IMR-90 (cell line): ENCODE measurements at regions not wholly inside any gene's neighbourhood (a gene's known extent, or its start where the extent isn't known, plus 50 kb on each side); places are given as distances from the start of the nearest gene placed in this dataset.

Experiments
- ATAC-seq: fragments of 200-7000 bp; cut with Tn5 transposase; 2 replicates; pipeline ENCODE4 v1.9.1; 2020; ENCODE audit warnings: low read depth, mild to moderate bottlenecking, moderate library complexity
- BruUV-seq: library from RNA; stranded (reverse); fragments of 400-500 nt; replicated peaks from 2 replicates; lab custom pipeline; 2021; lab: Mats Ljungman, UMichigan
- CTCF ChIA-PET: fragments of 300-600 bp; formaldehyde crosslinking; extraction: SDS; loops from one replicate; lab custom pipeline; 2021; ENCODE audit warnings: antibody characterized with exemption; lab: Yijun Ruan, JAX
- POLR2A ChIA-PET: fragments of 300-600 bp; sonication (Branson Sonifier 250); formaldehyde crosslinking; loops from one replicate; lab custom pipeline; 2022; ENCODE audit warnings: antibody characterized with exemption; ENCODE audit not compliant: unreplicated experiment; lab: Charles Lee
- DNase-seq: peaks from one replicate; pipeline ENCODE4 v3.0.0; 2013
- H2AFZ ChIP-seq: replicated peaks from 2 replicates; pipeline ENCODE3; 2013; ENCODE audit warnings: low read length, mild to moderate bottlenecking; ENCODE audit not compliant: poor library complexity
- H2AK5ac ChIP-seq: 2 replicates; pipeline ENCODE4 v1.6.1; 2013; ENCODE audit warnings: low read depth, low read length, inconsistent platforms
- H2AK9ac ChIP-seq: replicated peaks from 2 replicates; pipeline ENCODE3; 2013; ENCODE audit warnings: mild to moderate bottlenecking, low read depth, low read length, moderate library complexity; ENCODE audit not compliant: poor library complexity
- H2BK120ac ChIP-seq: 2 replicates; pipeline ENCODE4 v1.6.1; 2013; ENCODE audit warnings: low read depth, low read length, inconsistent platforms
- H2BK15ac ChIP-seq: 3 replicates; pipeline ENCODE4 v1.6.1; 2013; ENCODE audit warnings: low read depth, low read length, inconsistent platforms
- H2BK20ac ChIP-seq: 2 replicates; pipeline ENCODE4 v1.6.1; 2013; ENCODE audit warnings: low read depth, mild to moderate bottlenecking, inconsistent platforms, low read length, moderate library complexity
- H2BK5ac ChIP-seq: 2 replicates; pipeline ENCODE4 v1.6.1; 2013; ENCODE audit warnings: mild to moderate bottlenecking, low read depth, low read length, inconsistent platforms; ENCODE audit not compliant: poor library complexity, severe bottlenecking
- H3K14ac ChIP-seq: replicated peaks from 2 replicates; pipeline ENCODE4 v1.6.1; 2013; ENCODE audit warnings: low read depth, low read length, inconsistent platforms
- H3K18ac ChIP-seq: 2 replicates; pipeline ENCODE4 v1.6.1; 2013; ENCODE audit warnings: low read depth, low read length, control low read depth
- H3K23ac ChIP-seq: 2 replicates; pipeline ENCODE4 v1.6.1; 2013; ENCODE audit warnings: low read depth, low read length, inconsistent platforms
- H3K27ac ChIP-seq: 2 replicates; pipeline ENCODE4 v1.5.1; 2013; ENCODE audit warnings: mild to moderate bottlenecking, control low read depth, low read length; ENCODE audit not compliant: insufficient read depth
- H3K27me3 ChIP-seq: 2 replicates; pipeline ENCODE4 v1.6.1; 2013; ENCODE audit warnings: low read length; ENCODE audit not compliant: control insufficient read depth, insufficient read depth
- H3K36me3 ChIP-seq: 2 replicates; pipeline ENCODE4 v1.6.1; 2013; ENCODE audit warnings: low read length, mixed read lengths; ENCODE audit not compliant: control insufficient read depth, insufficient read depth
- H3K4ac ChIP-seq: 2 replicates; pipeline ENCODE4 v1.6.1; 2013; ENCODE audit warnings: low read depth, low read length, inconsistent platforms
- H3K4me1 ChIP-seq: 2 replicates; pipeline ENCODE4 v1.6.1; 2013; ENCODE audit warnings: low read length, mixed read lengths; ENCODE audit not compliant: control insufficient read depth, insufficient read depth
- H3K4me2 ChIP-seq: 2 replicates; pipeline ENCODE4 v1.6.1; 2013; ENCODE audit warnings: low read depth, mild to moderate bottlenecking, control low read depth, low read length, moderate library complexity
- H3K4me3 ChIP-seq: 2 replicates; pipeline ENCODE4 v1.5.1; 2013; ENCODE audit warnings: low read depth, mild to moderate bottlenecking, control low read depth, low read length, moderate library complexity; ENCODE audit not compliant: insufficient read depth
- H3K56ac ChIP-seq: 2 replicates; pipeline ENCODE4 v1.6.1; 2013; ENCODE audit warnings: low read length, inconsistent platforms; ENCODE audit not compliant: insufficient read depth; ENCODE audit errors: extremely low read depth
- H3K79me1 ChIP-seq, 2 experiments: 2 replicates each; pipeline ENCODE4 v1.6.1; 2013; ENCODE audit warnings: low read length in 2 of 2, inconsistent platforms in 1 of 2, low read depth in 1 of 2
- H3K9ac ChIP-seq: 2 replicates; pipeline ENCODE4 v1.6.1; 2013; ENCODE audit warnings: low read depth, low read length, control low read depth
- H3K9me1 ChIP-seq: 2 replicates; pipeline ENCODE4 v1.6.1; 2013; ENCODE audit warnings: low read length, inconsistent platforms; ENCODE audit not compliant: insufficient read depth
- H3K9me3 ChIP-seq: 2 replicates; pipeline ENCODE4 v1.6.1; 2013; ENCODE audit warnings: low read length; ENCODE audit not compliant: control insufficient read depth, insufficient read depth
- H4K20me1 ChIP-seq: 2 replicates; pipeline ENCODE4 v1.6.1; 2013; ENCODE audit warnings: low read length, inconsistent platforms; ENCODE audit not compliant: insufficient read depth
- H4K5ac ChIP-seq: 2 replicates; pipeline ENCODE4 v1.6.1; 2013; ENCODE audit warnings: mild to moderate bottlenecking, low read depth, low read length, control low read depth
- H4K8ac ChIP-seq, 2 experiments: 2 replicates each; pipeline ENCODE4 v1.6.1; 2013; ENCODE audit warnings: low read depth in 2 of 2, low read length in 2 of 2, control low read depth in 1 of 2, inconsistent platforms in 1 of 2
- H4K91ac ChIP-seq: 2 replicates; pipeline ENCODE4 v1.6.1; 2013; ENCODE audit warnings: low read depth, low read length, inconsistent platforms; ENCODE audit not compliant: insufficient read depth
- CEBPB ChIP-seq: IDR thresholded peaks from 2 replicates; pipeline ENCODE4 v1.6.1; 2012; ENCODE audit warnings: low read depth, low read length, improper control_type of control experiment
- CHD1 ChIP-seq: IDR thresholded peaks from 2 replicates; pipeline ENCODE4 v1.6.1; 2012; ENCODE audit warnings: low read depth, low read length, improper control_type of control experiment
- ELK1 ChIP-seq: fragments of 150-350 bp; IDR thresholded peaks from 2 replicates; pipeline ENCODE4 v1.6.1; 2016; ENCODE audit warnings: low read depth, mild to moderate bottlenecking, low read length, moderate library complexity, borderline replicate concordance
- FOS ChIP-seq: fragments of 150-350 bp; IDR thresholded peaks from 2 replicates; pipeline ENCODE4 v1.6.1; 2016; ENCODE audit warnings: low read depth, low read length
- MAZ ChIP-seq: IDR thresholded peaks from 2 replicates; pipeline ENCODE4 v1.6.1; 2012; ENCODE audit warnings: low read depth, mild to moderate bottlenecking, low read length, improper control_type of control experiment, moderate library complexity, borderline replicate concordance
- MXI1 ChIP-seq: IDR thresholded peaks from 2 replicates; pipeline ENCODE4 v1.6.1; 2012; ENCODE audit warnings: low read depth, mild to moderate bottlenecking, low read length, moderate library complexity, borderline replicate concordance
- NFE2L2 ChIP-seq: fragments of 150-350 bp; IDR thresholded peaks from 2 replicates; pipeline ENCODE4 v1.6.1; 2016; ENCODE audit warnings: low read depth, mild to moderate bottlenecking, low read length
- POLR2A ChIP-seq: IDR thresholded peaks from 2 replicates; pipeline ENCODE4 v1.6.1; 2012; ENCODE audit warnings: mild to moderate bottlenecking, low read depth, low read length
- RAD21 ChIP-seq: IDR thresholded peaks from 2 replicates; pipeline ENCODE4 v1.6.1; 2012; ENCODE audit warnings: low read length, improper control_type of control experiment
- RCOR1 ChIP-seq: IDR thresholded peaks from 2 replicates; pipeline ENCODE4 v1.6.1; 2012; ENCODE audit warnings: mild to moderate bottlenecking, low read length, improper control_type of control experiment; ENCODE audit not compliant: insufficient replicate concordance
- RFX5 ChIP-seq: IDR thresholded peaks from 2 replicates; pipeline ENCODE4 v1.8.0; 2012; ENCODE audit warnings: low read depth, mild to moderate bottlenecking, low read length, moderate library complexity
- SMC3 ChIP-seq: fragments of 150-350 bp; IDR thresholded peaks from 2 replicates; pipeline ENCODE4 v1.6.1; 2016; ENCODE audit warnings: low read depth, mild to moderate bottlenecking, antibody characterized with exemption, low read length, moderate library complexity
- WGBS, 2 experiments: methylation state at CpG; one replicate each; pipeline versions ENCODE4 v1.1.5 to v1.1.7; 2013; ENCODE audit warnings: missing lambda C conversion rate in 2 of 2; ENCODE audit not compliant: insufficient read length in 1 of 2; ENCODE audit errors: extremely low coverage in 2 of 2; 5-methylcytosine and 5-hydroxymethylcytosine counted together
- dilution Hi-C: fragments of 300-500 bp; cut with HindIII; formaldehyde crosslinking; loops from one replicate; pipeline ENCODE4 v1.14.3; 2018; ENCODE audit warnings: low sequenced_read_pairs; ENCODE audit not compliant: unreplicated experiment
- in situ Hi-C: fragments of 300-500 bp; cut with MboI; formaldehyde crosslinking; loops from 3 replicates; pipeline ENCODE4 v1.14.3; 2019; ENCODE audit warnings: low sequenced_read_pairs, inconsistent platforms, mixed read lengths
- intact Hi-C: fragments of 100-400 bp; cut with micrococcal nuclease; formaldehyde crosslinking; loops from 2 replicates; pipeline ENCODE4 v1.10.0; 2022
- TF ChIP-seq, protein P1 (sequence below): fragments of 150-350 bp; IDR thresholded peaks from 2 replicates; pipeline ENCODE4 v1.6.1; 2017; ENCODE audit warnings: mild to moderate bottlenecking, antibody characterized with exemption, low read length, low read depth
- TF ChIP-seq, protein P2 (sequence below): conservative IDR thresholded peaks from 2 replicates; pipeline ENCODE4 v1.5.1; 2012; ENCODE audit warnings: mild to moderate bottlenecking, low read depth, low read length, improper control_type of control experiment

- no peaks in the 10 kb centered on the region for H4K20me1 ChIP-seq
- DNase-seq = no peak
- peaks cover 30% of the 10 kb centered on the region for H3K4me1 ChIP-seq
These were observed 64.6 kb upstream of the COL13A1 start for GRCh38 chr10:69736886-69737641.

More at GRCh38 chr10:69736886-69737641, 64.6 kb upstream of the COL13A1 start:
- H3K23ac ChIP-seq = no peak overlapping the region
- ChIA-PET POLR2A (no interaction called here), CTCF (no interaction called here)
- H3K4me3 ChIP-seq = no peak overlapping the region
- no peak overlapping the region for H4K91ac ChIP-seq
- no peak overlapping the region for H3K4me2 ChIP-seq
- no peak overlapping the region for H2AK9ac ChIP-seq
- dilution Hi-C loops = no loop called here
- no peak overlapping the region for H4K8ac ChIP-seq
- H3K4ac ChIP-seq = peak overlapping the region; percentile 5; the same call in 1 of the 2 replicates
- peak overlapping the region; percentile 27; the same call in 1 of the 2 replicates for H2AK5ac ChIP-seq
- H3K9ac ChIP-seq = no peak overlapping the region
- H3K9me3 ChIP-seq = no peaks in the 10 kb centered on the region
- no peaks in the 10 kb centered on the region for H3K27me3 ChIP-seq
- H3K27ac ChIP-seq = no peak overlapping the region
- no peak overlapping the region for H2BK15ac ChIP-seq
- peak overlapping the region; percentile 23; the same call in 1 of the 2 replicates for H2BK120ac ChIP-seq
- H4K5ac ChIP-seq = no peak overlapping the region
- 100% methylated on average over 1 of the region's 12 CpGs; no CpG with 5 or more reads in 1 of the 2 experiments for WGBS, 2 experiments
- TF ChIP-seq, protein P1, sequence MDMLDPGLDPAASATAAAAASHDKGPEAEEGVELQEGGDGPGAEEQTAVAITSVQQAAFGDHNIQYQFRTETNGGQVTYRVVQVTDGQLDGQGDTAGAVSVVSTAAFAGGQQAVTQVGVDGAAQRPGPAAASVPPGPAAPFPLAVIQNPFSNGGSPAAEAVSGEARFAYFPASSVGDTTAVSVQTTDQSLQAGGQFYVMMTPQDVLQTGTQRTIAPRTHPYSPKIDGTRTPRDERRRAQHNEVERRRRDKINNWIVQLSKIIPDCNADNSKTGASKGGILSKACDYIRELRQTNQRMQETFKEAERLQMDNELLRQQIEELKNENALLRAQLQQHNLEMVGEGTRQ = no peak
- TF ChIP-seq MAZ (no peak), RCOR1 (no peak), RFX5 (no peak), NFE2L2 (no peak), MXI1 (no peak), RAD21 (no peak), CHD1 (no peak), ELK1 (no peak), SMC3 (no peak), FOS (no peak), CEBPB (no peak), POLR2A (no peak)
- TF ChIP-seq, protein P2, sequence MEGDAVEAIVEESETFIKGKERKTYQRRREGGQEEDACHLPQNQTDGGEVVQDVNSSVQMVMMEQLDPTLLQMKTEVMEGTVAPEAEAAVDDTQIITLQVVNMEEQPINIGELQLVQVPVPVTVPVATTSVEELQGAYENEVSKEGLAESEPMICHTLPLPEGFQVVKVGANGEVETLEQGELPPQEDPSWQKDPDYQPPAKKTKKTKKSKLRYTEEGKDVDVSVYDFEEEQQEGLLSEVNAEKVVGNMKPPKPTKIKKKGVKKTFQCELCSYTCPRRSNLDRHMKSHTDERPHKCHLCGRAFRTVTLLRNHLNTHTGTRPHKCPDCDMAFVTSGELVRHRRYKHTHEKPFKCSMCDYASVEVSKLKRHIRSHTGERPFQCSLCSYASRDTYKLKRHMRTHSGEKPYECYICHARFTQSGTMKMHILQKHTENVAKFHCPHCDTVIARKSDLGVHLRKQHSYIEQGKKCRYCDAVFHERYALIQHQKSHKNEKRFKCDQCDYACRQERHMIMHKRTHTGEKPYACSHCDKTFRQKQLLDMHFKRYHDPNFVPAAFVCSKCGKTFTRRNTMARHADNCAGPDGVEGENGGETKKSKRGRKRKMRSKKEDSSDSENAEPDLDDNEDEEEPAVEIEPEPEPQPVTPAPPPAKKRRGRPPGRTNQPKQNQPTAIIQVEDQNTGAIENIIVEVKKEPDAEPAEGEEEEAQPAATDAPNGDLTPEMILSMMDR = no peak
- no peak overlapping the region; the same call in 1 of the 2 replicates for H2BK20ac ChIP-seq
- H3K9me1 ChIP-seq = peaks cover 24% of the 10 kb centered on the region
- no peak for ATAC-seq
- BruUV-seq = no TSS peak
- no peak overlapping the region; the same call in 1 of the 2 replicates for H3K18ac ChIP-seq
- H2AFZ ChIP-seq = no peak overlapping the region
- H2BK5ac ChIP-seq = no peak overlapping the region
- H3K36me3 ChIP-seq = no peaks in the 10 kb centered on the region
- H3K56ac ChIP-seq = no peak overlapping the region
- intact Hi-C loops = no loop called here
- no peaks in the 10 kb centered on the region; a peak in 1 of 4 replicates for H3K79me1 ChIP-seq
- H3K14ac ChIP-seq = no peak overlapping the region
- in situ Hi-C loops = no loop called here
